Breast epithelium (tissue), 4 donors: ENCODE measurements at regions not wholly inside any gene's neighbourhood (a gene's known extent, or its start where the extent isn't known, plus 50 kb on each side); places are given as distances from the start of the nearest gene placed in this dataset.
"Not testable (repeated sequence)": the region's sequence is repeated elsewhere in the genome, so short reads cannot be mapped to it uniquely, and the experiment has no call there.

Source experiments
- DNase-seq, 2 donors: peaks; one replicate each; pipeline ENCODE4 v3.0.0-alpha.2; 2019; ENCODE audit warnings: low spot score in 2 of 2
- H3K27ac ChIP-seq, 2 donors: fragments of 200-600 bp; sonication (generic) in 1 of 2; one replicate each; pipeline ENCODE4 v1.5.1; 2016 to 2019; ENCODE audit warnings: mild to moderate bottlenecking in 1 of 2
- H3K27me3 ChIP-seq, 2 donors: fragments of 200-600 bp; sonication (generic) in 1 of 2; one replicate each; pipeline versions ENCODE4 v1.5.1 to v1.6.0; 2017 to 2019; ENCODE audit warnings: control low read depth in 1 of 2, mild to moderate bottlenecking in 1 of 2
- H3K36me3 ChIP-seq: fragments of 200-600 bp; one replicate; pipeline ENCODE4 v1.5.1; 2019
- H3K4me1 ChIP-seq, 2 donors: fragments of 200-600 bp; sonication (generic); one replicate each; pipeline ENCODE4 v1.5.1; 2016 to 2019; ENCODE audit warnings: control low read depth in 1 of 2
- H3K4me3 ChIP-seq, 3 donors: fragments of 200-600 bp; sonication (generic); 1 replicate in 2 of 3; 2 replicates in 1 of 3; pipeline ENCODE4 v1.5.1; 2016 to 2019; ENCODE audit warnings: mild to moderate bottlenecking in 3 of 3, moderate library complexity in 2 of 3
- H3K9me3 ChIP-seq, 2 donors: fragments of 200-600 bp; sonication (generic) in 1 of 2; one replicate each; pipeline ENCODE4 v1.5.1; 2016 to 2019; ENCODE audit warnings: control low read depth in 1 of 2
- POLR2A ChIP-seq: fragments of 450-650 bp; IDR thresholded peaks from one replicate; pipeline ENCODE4 v1.6.1; 2016; ENCODE audit warnings: antibody characterized with exemption, mild to moderate bottlenecking, moderate library complexity
- POLR2AphosphoS5 ChIP-seq, 3 donors: sonication (generic); formaldehyde crosslinking; IDR thresholded peaks; one replicate each; pipeline ENCODE4 v1.6.1; 2017; ENCODE audit warnings: antibody characterized with exemption in 3 of 3
- intact Hi-C: fragments of 100-400 bp; cut with DNase I; formaldehyde crosslinking; loops from one replicate; pipeline ENCODE4 v1.15.1; 2023; ENCODE audit warnings: low total_unique reads
- TF ChIP-seq, protein P1 (sequence below), 3 donors: fragments of 450-650 bp; IDR thresholded peaks; one replicate each; pipeline ENCODE4 v1.5.1; 2016 to 2017; ENCODE audit warnings: antibody characterized with exemption in 3 of 3, mild to moderate bottlenecking in 3 of 3, moderate library complexity in 3 of 3

GRCh38 chr4:175335331-175335730, 417.2 kb downstream of the ADAM29 start:
- H3K27me3 ChIP-seq = no peaks in the 10 kb centered on the region
- no peak for TF ChIP-seq POLR2A
- TF ChIP-seq, protein P1, sequence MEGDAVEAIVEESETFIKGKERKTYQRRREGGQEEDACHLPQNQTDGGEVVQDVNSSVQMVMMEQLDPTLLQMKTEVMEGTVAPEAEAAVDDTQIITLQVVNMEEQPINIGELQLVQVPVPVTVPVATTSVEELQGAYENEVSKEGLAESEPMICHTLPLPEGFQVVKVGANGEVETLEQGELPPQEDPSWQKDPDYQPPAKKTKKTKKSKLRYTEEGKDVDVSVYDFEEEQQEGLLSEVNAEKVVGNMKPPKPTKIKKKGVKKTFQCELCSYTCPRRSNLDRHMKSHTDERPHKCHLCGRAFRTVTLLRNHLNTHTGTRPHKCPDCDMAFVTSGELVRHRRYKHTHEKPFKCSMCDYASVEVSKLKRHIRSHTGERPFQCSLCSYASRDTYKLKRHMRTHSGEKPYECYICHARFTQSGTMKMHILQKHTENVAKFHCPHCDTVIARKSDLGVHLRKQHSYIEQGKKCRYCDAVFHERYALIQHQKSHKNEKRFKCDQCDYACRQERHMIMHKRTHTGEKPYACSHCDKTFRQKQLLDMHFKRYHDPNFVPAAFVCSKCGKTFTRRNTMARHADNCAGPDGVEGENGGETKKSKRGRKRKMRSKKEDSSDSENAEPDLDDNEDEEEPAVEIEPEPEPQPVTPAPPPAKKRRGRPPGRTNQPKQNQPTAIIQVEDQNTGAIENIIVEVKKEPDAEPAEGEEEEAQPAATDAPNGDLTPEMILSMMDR (IDR thresholded peaks at IDR 0.05) = no peak
- no peak for TF ChIP-seq POLR2AphosphoS5 (IDR thresholded peaks at IDR 0.05)
- intact Hi-C loops = no loop called here
- H3K4me3 ChIP-seq = no peak overlapping the region
- H3K9me3 ChIP-seq = no peaks in the 10 kb centered on the region
- no peak overlapping the region for H3K27ac ChIP-seq
- no peaks in the 10 kb centered on the region for H3K36me3 ChIP-seq
- DNase-seq = no peak
- H3K4me1 ChIP-seq = no peaks in the 10 kb centered on the region

DNA sequence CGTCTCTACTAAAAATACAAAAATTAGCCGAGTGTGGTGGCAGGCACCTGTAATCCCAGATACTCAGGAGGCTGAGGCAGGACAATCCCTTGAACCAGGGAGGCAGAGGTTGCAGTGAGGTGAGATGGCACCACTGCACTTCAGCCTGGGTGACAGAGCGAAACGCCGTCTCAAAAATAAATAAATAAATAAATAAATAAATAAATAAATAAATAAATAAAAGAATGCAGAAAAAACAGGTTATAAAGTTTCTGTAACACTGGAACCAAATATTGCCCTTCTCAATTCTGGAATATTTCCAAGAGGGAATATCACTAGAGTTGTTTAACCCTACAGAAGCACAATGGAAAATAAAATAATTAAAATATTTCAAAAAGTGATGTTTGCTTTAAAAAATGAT, 418.4 kb downstream of the ADAM29 start:
- H3K27ac ChIP-seq, H3K4me1 ChIP-seq, intact Hi-C loops, H3K27me3 ChIP-seq, DNase-seq, H3K36me3 ChIP-seq, H3K4me3 ChIP-seq, H3K9me3 ChIP-seq: not testable (repeated sequence)

GRCh38 chr4:175339100-175339707, 421.0 kb downstream of the ADAM29 start:
- no peaks in the 10 kb centered on the region for H3K27me3 ChIP-seq
- DNase-seq = no peak
- H3K9me3 ChIP-seq = peaks cover 5 to 7% of the 10 kb centered on the region in 2 donors
- H3K36me3 ChIP-seq = no peaks in the 10 kb centered on the region
- H3K4me1 ChIP-seq = no peaks in the 10 kb centered on the region
- intact Hi-C loops = no loop called here
- no peak overlapping the region for H3K27ac ChIP-seq
- no peak overlapping the region for H3K4me3 ChIP-seq
- TF ChIP-seq, protein P1 (IDR thresholded peaks at IDR 0.05) = no peak
- TF ChIP-seq POLR2A (no peak), POLR2AphosphoS5 (IDR thresholded peaks at IDR 0.05) (no peak)

- H3K4me3 ChIP-seq = no peak overlapping the region
- H3K9me3 ChIP-seq = peaks cover 9 to 16% of the 10 kb centered on the region in 2 donors
- no peak for DNase-seq
- no peak overlapping the region for H3K27ac ChIP-seq
- no peaks in the 10 kb centered on the region for H3K36me3 ChIP-seq
- TF ChIP-seq POLR2A (no peak), POLR2AphosphoS5 (IDR thresholded peaks at IDR 0.05) (no peak)
- TF ChIP-seq, protein P1 (IDR thresholded peaks at IDR 0.05) = no peak
- H3K27me3 ChIP-seq = no peaks in the 10 kb centered on the region
- no peaks in the 10 kb centered on the region for H3K4me1 ChIP-seq
- intact Hi-C loops = loop anchor here (2.0 kb wide), 1 partner anchor 50 kb away; no protein-coding TSS in a partner anchor
These were observed 423.1 kb downstream of the ADAM29 start for GRCh38 chr4:175341203-175341755.

- Histone ChIP-seq H3K4me1 (no peaks in the 10 kb centered on the region), H3K4me3 (no peak overlapping the region), H3K27me3 (no peaks in the 10 kb centered on the region), H3K36me3 (no peaks in the 10 kb centered on the region), H3K9me3 (peaks cover 9 to 16% of the 10 kb centered on the region in 2 donors), H3K27ac (no peak overlapping the region)
- TF ChIP-seq, protein P1 (IDR thresholded peaks at IDR 0.05) = no peak
- TF ChIP-seq POLR2A (no peak), POLR2AphosphoS5 (IDR thresholded peaks at IDR 0.05) (no peak)
- DNase-seq = no peak
- intact Hi-C loops = no loop called here
These were observed 428.2 kb downstream of the ADAM29 start for GRCh38 chr4:175346376-175346775.
